ENCODE measurements at regions not wholly inside any gene's neighbourhood (a gene's known extent, or its start where the extent isn't known, plus 50 kb on each side); places are given as distances from the start of the nearest gene placed in this dataset.

DNA sequence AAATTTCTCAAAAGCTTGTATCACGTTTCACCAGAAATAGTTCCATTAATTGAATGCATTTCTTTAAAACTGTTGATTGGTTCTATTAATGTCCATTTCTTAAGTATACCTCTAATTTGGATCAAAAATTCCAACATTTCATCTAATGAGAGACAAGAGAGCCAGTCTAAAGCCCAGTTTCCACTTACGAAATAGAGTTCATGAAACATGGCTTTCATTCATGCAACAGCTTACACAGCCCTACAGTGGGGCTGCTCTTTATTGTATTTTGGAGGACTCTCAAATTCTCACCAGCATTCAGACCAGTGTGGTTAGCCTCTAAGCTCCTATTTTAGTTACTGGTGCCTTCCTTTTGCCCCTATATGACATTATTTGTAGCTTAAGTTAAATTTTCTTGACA lies 566.9 kb upstream of the RGMB start:
- ChIA-PET CTCF (no interaction called here), POLR2A (no interaction called here)
- DNase-seq (ENCODE audit: low spot score) (no peak), ATAC-seq (no peak)
- Mint-ChIP-seq H3K36me3 (peaks cover 5% of the 10 kb centered on the region), H3K4me1 (no peaks in the 10 kb centered on the region), H3K4me3 (no peak overlapping the region), H3K27me3 (ENCODE audit: low read depth) (no peaks in the 10 kb centered on the region), H3K9me3 (peaks cover 7% of the 10 kb centered on the region), H3K27ac (no peak overlapping the region)
- TF ChIP-seq RELA (CRISPR knock-in tag; IDR thresholded peaks at IDR 0.05; ENCODE audit: borderline replicate concordance) (no peak), NR3C1 (CRISPR knock-in tag; conservative IDR thresholded peaks at IDR 0.05; ENCODE audit: low read depth) (no peak), ZNF416 (CRISPR knock-in tag; IDR thresholded peaks at IDR 0.05) (no peak), ZMAT4 (CRISPR knock-in tag; IDR thresholded peaks at IDR 0.05) (no peak)

DNA sequence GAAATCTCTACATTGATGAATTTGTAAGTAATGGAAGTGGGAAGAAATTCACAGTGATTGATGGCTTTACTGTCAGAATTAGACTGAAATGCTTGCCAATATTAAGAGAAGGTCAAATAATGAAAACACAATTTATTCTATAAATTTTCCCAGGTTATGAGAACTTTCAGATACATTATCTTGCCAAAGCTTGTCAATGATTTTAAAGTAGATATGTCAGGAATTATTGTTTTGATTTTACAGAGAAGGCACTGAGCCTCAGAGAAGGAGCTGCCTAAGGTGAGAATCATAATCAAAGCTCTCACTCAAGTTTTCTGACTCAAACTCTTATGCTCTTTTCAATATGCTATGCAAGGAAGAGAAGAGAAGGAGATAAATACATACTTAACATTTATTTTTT lies 564.0 kb upstream of the RGMB start:
- ATAC-seq (no peak), DNase-seq (ENCODE audit: low spot score) (no peak)
- Mint-ChIP-seq H3K4me1 (peaks cover 7% of the 10 kb centered on the region; the same call in 1 of the 2 replicates), H3K9me3 (peaks cover 2% of the 10 kb centered on the region), H3K4me3 (no peak overlapping the region), H3K27me3 (ENCODE audit: low read depth) (no peaks in the 10 kb centered on the region), H3K27ac (no peak overlapping the region), H3K36me3 (peaks cover 1% of the 10 kb centered on the region)
- POLR2A ChIA-PET: no interaction called here
- CTCF ChIA-PET: no interaction called here
- no peak for TF ChIP-seq RORB (CRISPR knock-in tag; IDR thresholded peaks at IDR 0.05)
- no peak for TF ChIP-seq CDX4 (CRISPR knock-in tag; IDR thresholded peaks at IDR 0.05; ENCODE audit: borderline replicate concordance)
- TF ChIP-seq ATF2 (CRISPR knock-in tag; IDR thresholded peaks at IDR 0.05; ENCODE audit: borderline replicate concordance, low read depth): no peak
- no peak for TF ChIP-seq FOXP1 (CRISPR knock-in tag; IDR thresholded peaks at IDR 0.05; ENCODE audit: borderline replicate concordance)
- TF ChIP-seq KAT7 (CRISPR knock-in tag; IDR thresholded peaks at IDR 0.05; ENCODE audit: borderline replicate concordance): no peak
- no peak for TF ChIP-seq RELA (CRISPR knock-in tag; IDR thresholded peaks at IDR 0.05; ENCODE audit: borderline replicate concordance)
- TF ChIP-seq ATF3 (CRISPR knock-in tag; conservative IDR thresholded peaks at IDR 0.05): no peak
- TF ChIP-seq ZNF425 (CRISPR knock-in tag; conservative IDR thresholded peaks at IDR 0.05): no peak
- TF ChIP-seq, protein P1, sequence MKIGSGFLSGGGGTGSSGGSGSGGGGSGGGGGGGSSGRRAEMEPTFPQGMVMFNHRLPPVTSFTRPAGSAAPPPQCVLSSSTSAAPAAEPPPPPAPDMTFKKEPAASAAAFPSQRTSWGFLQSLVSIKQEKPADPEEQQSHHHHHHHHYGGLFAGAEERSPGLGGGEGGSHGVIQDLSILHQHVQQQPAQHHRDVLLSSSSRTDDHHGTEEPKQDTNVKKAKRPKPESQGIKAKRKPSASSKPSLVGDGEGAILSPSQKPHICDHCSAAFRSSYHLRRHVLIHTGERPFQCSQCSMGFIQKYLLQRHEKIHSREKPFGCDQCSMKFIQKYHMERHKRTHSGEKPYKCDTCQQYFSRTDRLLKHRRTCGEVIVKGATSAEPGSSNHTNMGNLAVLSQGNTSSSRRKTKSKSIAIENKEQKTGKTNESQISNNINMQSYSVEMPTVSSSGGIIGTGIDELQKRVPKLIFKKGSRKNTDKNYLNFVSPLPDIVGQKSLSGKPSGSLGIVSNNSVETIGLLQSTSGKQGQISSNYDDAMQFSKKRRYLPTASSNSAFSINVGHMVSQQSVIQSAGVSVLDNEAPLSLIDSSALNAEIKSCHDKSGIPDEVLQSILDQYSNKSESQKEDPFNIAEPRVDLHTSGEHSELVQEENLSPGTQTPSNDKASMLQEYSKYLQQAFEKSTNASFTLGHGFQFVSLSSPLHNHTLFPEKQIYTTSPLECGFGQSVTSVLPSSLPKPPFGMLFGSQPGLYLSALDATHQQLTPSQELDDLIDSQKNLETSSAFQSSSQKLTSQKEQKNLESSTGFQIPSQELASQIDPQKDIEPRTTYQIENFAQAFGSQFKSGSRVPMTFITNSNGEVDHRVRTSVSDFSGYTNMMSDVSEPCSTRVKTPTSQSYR (CRISPR knock-in tag; IDR thresholded peaks at IDR 0.05): no peak
- no peak for TF ChIP-seq ZNF219 (CRISPR knock-in tag; IDR thresholded peaks at IDR 0.05; ENCODE audit: borderline replicate concordance)
- TF ChIP-seq CTCF (IDR thresholded peaks at IDR 0.05): no peak

Data from WTC11 (cell line).